SK-N-SH (cell line): ENCODE measurements at regions not wholly inside any gene's neighbourhood (a gene's known extent, or its start where the extent isn't known, plus 50 kb on each side); places are given as distances from the start of the nearest gene placed in this dataset.
A peak's percentile ranks its signal among the peaks of the same experiment; 100 is the strongest.

Experiments
- CTCF ChIA-PET: fragments of 300-600, 350-600 bp; formaldehyde crosslinking; extraction: SDS; loops from one replicate; lab custom pipeline; 2021; lab: Yijun Ruan, JAX
- POLR2A ChIA-PET: fragments of 350-600 bp; sonication (Branson Sonifier 250); formaldehyde crosslinking; extraction: SDS; loops from one replicate; lab custom pipeline; 2020; ENCODE audit warnings: antibody characterized with exemption, inconsistent platforms; lab: Yijun Ruan, JAX
- DNase-seq: peaks from one replicate; pipeline ENCODE4 v3.0.0; 2012
- H2AFZ ChIP-seq: fragments of 200-600 bp; sonication (generic); 2 replicates; pipeline ENCODE4 v1.8.1; 2016; ENCODE audit warnings: antibody characterized with exemption, mild to moderate bottlenecking, low read depth
- H3F3A ChIP-seq: fragments of 200-600 bp; sonication (generic); replicated peaks from 2 replicates; pipeline ENCODE3; 2016; ENCODE audit warnings: antibody characterized with exemption, mild to moderate bottlenecking; ENCODE audit not compliant: insufficient read depth
- H3K27ac ChIP-seq, 2 experiments: fragments of 200-500 bp in 1 of 2; fragments of 200-600 bp in 1 of 2; sonication (Bioruptor generic) in 1 of 2; sonication (generic), shearing (Covaris generic) in 1 of 2; 2 replicates each; pipeline versions ENCODE4 v1.5.1 to v1.6.1; 2014 to 2016; ENCODE audit warnings: low read depth in 2 of 2, inconsistent platforms in 1 of 2, low read length in 1 of 2, mild to moderate bottlenecking in 1 of 2, mixed read lengths in 1 of 2
- H3K27me3 ChIP-seq: fragments of 200-600 bp; sonication (generic), shearing (Covaris generic); 2 replicates; pipeline ENCODE4 v1.6.1; 2016; ENCODE audit warnings: mixed run types; ENCODE audit not compliant: insufficient read depth
- H3K36me3 ChIP-seq, 2 experiments: fragments of 200-500 bp in 1 of 2; fragments of 200-600 bp in 1 of 2; sonication (Bioruptor generic) in 1 of 2; sonication (generic) in 1 of 2; replicated peaks in 1 of 2; 2 replicates each; pipeline versions ENCODE3 to v1.5.1; 2014 to 2016; ENCODE audit warnings: low read length in 1 of 2, mild to moderate bottlenecking in 1 of 2; ENCODE audit not compliant: insufficient read depth in 2 of 2, control insufficient read depth in 1 of 2
- H3K4me1 ChIP-seq, 2 experiments: fragments of 200-500 bp in 1 of 2; fragments of 200-600 bp in 1 of 2; sonication (Bioruptor generic) in 1 of 2; sonication (generic), shearing (Covaris generic) in 1 of 2; 2 replicates each; pipeline versions ENCODE4 v1.5.1 to v1.6.1; 2014 to 2016; ENCODE audit warnings: low read depth in 1 of 2, low read length in 1 of 2, mixed run types in 1 of 2; ENCODE audit not compliant: insufficient read depth in 2 of 2, control insufficient read depth in 1 of 2
- H3K4me2 ChIP-seq: fragments of 200-600 bp; sonication (generic), shearing (Covaris generic); 2 replicates; pipeline ENCODE4 v1.6.1; 2017; ENCODE audit warnings: mixed run types
- H3K4me3 ChIP-seq, 2 experiments: fragments of 200-500 bp in 1 of 2; fragments of 200-600 bp in 1 of 2; sonication (Bioruptor generic) in 1 of 2; sonication (generic), shearing (Covaris generic) in 1 of 2; 2 replicates each; pipeline versions ENCODE4 v1.5.1 to v1.8.1; 2014 to 2016; ENCODE audit warnings: low read depth in 2 of 2, inconsistent platforms in 1 of 2, low read length in 1 of 2, mild to moderate bottlenecking in 1 of 2, mixed read lengths in 1 of 2, moderate library complexity in 1 of 2
- H3K79me2 ChIP-seq: fragments of 200-600 bp; sonication (generic); 2 replicates; pipeline ENCODE4 v1.8.1; 2017; ENCODE audit warnings: mild to moderate bottlenecking; ENCODE audit not compliant: insufficient read depth
- H3K9ac ChIP-seq: fragments of 200-600 bp; sonication (generic); 2 replicates; pipeline ENCODE4 v1.6.1; 2017; ENCODE audit warnings: mixed run types
- H3K9me2 ChIP-seq: fragments of 200-600 bp; sonication (generic); 2 replicates; pipeline ENCODE4 v1.6.1; 2017; ENCODE audit warnings: mixed run types
- H3K9me3 ChIP-seq: fragments of 200-600 bp; sonication (generic); 2 replicates; pipeline ENCODE4 v1.6.1; 2017; ENCODE audit warnings: mixed run types, mild to moderate bottlenecking, moderate library complexity
- H4K20me1 ChIP-seq: fragments of 200-600 bp; sonication (generic); 2 replicates; pipeline ENCODE4 v1.6.1; 2017; ENCODE audit warnings: mild to moderate bottlenecking, mixed run types; ENCODE audit not compliant: insufficient read depth
- EP300 ChIP-seq, 2 experiments: IDR thresholded peaks; 2 replicates each; pipeline versions ENCODE4 v1.4.0 to v1.6.1; 2012; ENCODE audit warnings: borderline replicate concordance in 1 of 2, low read depth in 1 of 2, low read length in 1 of 2
- FOSL2 ChIP-seq: IDR thresholded peaks from 2 replicates; pipeline ENCODE4 v1.4.0; 2012; ENCODE audit warnings: low read depth, mild to moderate bottlenecking, moderate library complexity, borderline replicate concordance
- GATA2 ChIP-seq: sonication (generic); formaldehyde crosslinking; IDR thresholded peaks from 2 replicates; pipeline ENCODE4 v1.5.0; 2020; ENCODE audit warnings: mild to moderate bottlenecking, missing genetic modification reagents
- JUND ChIP-seq: IDR thresholded peaks from 2 replicates; pipeline ENCODE4 v1.4.0; 2012
- NFIC ChIP-seq: IDR thresholded peaks from 2 replicates; pipeline ENCODE4 v1.4.0; 2012; ENCODE audit warnings: borderline replicate concordance
- RFX5 ChIP-seq: IDR thresholded peaks from 2 replicates; pipeline ENCODE4 v1.6.1; 2012; ENCODE audit warnings: mild to moderate bottlenecking, improper control_type of control experiment, low read length
- SMC3 ChIP-seq: IDR thresholded peaks from 2 replicates; pipeline ENCODE4 v1.6.1; 2012; ENCODE audit warnings: low read depth, low read length, improper control_type of control experiment
- TAF1 ChIP-seq: IDR thresholded peaks from 2 replicates; pipeline ENCODE4 v1.6.1; 2012; ENCODE audit warnings: low read depth, mild to moderate bottlenecking, low read length, moderate library complexity, borderline replicate concordance
- TCF12 ChIP-seq: IDR thresholded peaks from 2 replicates; pipeline ENCODE4 v1.4.0; 2012
- WGBS: methylation state at CpG from one replicate; pipeline ENCODE4 v1.1.6; 2017; ENCODE audit warnings: low lambda C conversion rate; 5-methylcytosine and 5-hydroxymethylcytosine counted together
- TF ChIP-seq, protein P1 (sequence below): IDR thresholded peaks from 2 replicates; pipeline ENCODE4; 2012
- TF ChIP-seq, protein P2 (sequence below): IDR thresholded peaks from 2 replicates; pipeline ENCODE4 v1.6.1; 2012; ENCODE audit warnings: mild to moderate bottlenecking, low read depth, low read length, moderate library complexity

DNA sequence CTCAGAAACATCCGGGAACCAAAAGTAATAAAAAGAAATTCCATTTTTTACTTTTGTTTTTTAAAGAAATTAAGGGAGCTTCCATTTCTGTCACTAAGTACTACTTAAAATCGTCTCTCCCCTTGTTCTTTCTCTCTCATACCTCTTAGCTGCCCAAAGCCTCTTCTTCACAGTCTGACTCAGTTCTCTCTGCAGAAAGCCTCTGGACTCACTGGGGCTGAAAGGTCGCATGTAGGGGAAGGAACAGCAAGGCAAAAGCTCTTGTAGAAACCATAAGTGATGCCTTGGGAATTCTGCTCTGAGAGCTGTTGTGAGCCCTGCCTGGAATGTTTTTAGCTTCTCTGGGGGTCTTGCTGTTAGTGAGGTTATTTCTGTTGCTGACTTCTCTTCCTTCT lies 100.8 kb upstream of the RANBP3L start:
- CTCF ChIA-PET = interaction anchor here (1.2 to 1.5 kb wide), 2 partner anchors 14 to 294 kb away, joined by 3 to 6 read pairs; no protein-coding TSS in a partner anchor

DNA sequence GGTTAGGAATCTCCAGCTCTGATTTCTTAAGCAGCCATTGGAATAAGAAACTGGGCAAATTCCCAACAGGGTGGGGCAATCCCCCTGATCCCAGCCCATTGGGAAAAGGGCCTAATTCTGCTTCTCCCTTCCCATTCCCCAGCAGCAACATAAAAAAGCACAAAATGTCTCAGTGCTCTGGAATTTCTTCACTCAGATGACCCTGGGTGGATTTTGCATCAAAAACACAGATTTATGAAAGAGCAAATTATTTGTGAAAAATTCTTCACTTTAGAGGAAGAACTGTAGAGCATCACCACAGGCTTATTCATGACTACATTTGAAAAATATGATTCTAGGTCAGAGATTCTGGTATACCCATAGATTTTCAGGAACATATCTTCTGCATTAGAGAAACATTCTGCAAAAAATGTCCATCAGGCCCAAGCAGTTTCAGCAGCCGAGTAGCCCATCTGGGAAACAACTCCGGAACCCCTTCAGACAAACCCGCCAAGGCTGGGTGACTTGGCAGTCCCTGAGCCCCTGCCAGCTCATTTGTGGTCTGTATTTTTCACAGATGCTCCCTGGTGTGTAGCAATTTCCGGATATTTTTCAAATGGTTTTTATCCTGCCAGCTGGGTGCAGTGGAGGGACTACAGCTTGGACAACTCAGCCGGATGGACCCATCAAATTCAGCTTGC lies 102.1 kb upstream of the RANBP3L start:
- CTCF ChIA-PET = interaction anchor here (0.8 to 1.7 kb wide), 3 partner anchors 9 to 292 kb away, joined by 3 to 5 read pairs (median 3); no protein-coding TSS in a partner anchor
- Histone ChIP-seq H3K4me3 (no peak overlapping the region), H3K27ac (peak overlapping the region in 1 of 2 experiments; percentile 54; a peak in 2 of 4 replicates), H3K9me3 (no peaks in the 10 kb centered on the region), H2AFZ (no peak overlapping the region), H3K4me1 (peaks cover 0 to 13% of the 10 kb centered on the region in 2 experiments; a peak in 1 of 4 replicates), H3F3A (peaks cover 10% of the 10 kb centered on the region), H3K4me2 (peak overlapping the region; percentile 0; the same call in 1 of the 2 replicates), H3K36me3 (no peaks in the 10 kb centered on the region), H3K79me2 (no peaks in the 10 kb centered on the region), H4K20me1 (no peaks in the 10 kb centered on the region), H3K9ac (no peak overlapping the region), H3K27me3 (peaks cover 7% of the 10 kb centered on the region; the same call in 1 of the 2 replicates), H3K9me2 (no peaks in the 10 kb centered on the region)
- DNase-seq = no peak
- TF ChIP-seq TCF12 (peak; percentile 63), SMC3 (no peak), FOSL2 (no peak), EP300 (IDR thresholded peaks at IDR 0.05; ENCODE audit: borderline replicate concordance in 1 of 2, low read depth in 1 of 2, low read length in 1 of 2) (peak in 1 of 2 experiments; percentile 19; a peak in 1 of 4 replicates), NFIC (peak; percentile 24; the same call in 1 of the 2 replicates), RFX5 (no peak)
- TF ChIP-seq, protein P1, sequence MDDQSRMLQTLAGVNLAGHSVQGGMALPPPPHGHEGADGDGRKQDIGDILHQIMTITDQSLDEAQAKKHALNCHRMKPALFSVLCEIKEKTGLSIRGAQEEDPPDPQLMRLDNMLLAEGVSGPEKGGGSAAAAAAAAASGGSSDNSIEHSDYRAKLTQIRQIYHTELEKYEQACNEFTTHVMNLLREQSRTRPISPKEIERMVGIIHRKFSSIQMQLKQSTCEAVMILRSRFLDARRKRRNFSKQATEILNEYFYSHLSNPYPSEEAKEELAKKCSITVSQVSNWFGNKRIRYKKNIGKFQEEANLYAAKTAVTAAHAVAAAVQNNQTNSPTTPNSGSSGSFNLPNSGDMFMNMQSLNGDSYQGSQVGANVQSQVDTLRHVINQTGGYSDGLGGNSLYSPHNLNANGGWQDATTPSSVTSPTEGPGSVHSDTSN = 0 out of 2 replicates have a peak, but pooled peaks have one; percentile 4
- WGBS = 34% methylated on average over 5 of the region's 5 CpGs
- POLR2A ChIA-PET = no interaction called here

More for the DNA sequence above, 100.8 kb upstream of the RANBP3L start:
- H3K4me2 ChIP-seq = no peak overlapping the region
- no peaks in the 10 kb centered on the region for H3K79me2 ChIP-seq
- no peak overlapping the region for H2AFZ ChIP-seq
- WGBS = 26% methylated on average over 3 of the region's 3 CpGs
- POLR2A ChIA-PET = no interaction called here
- H3K9ac ChIP-seq = no peak overlapping the region
- DNase-seq = no peak
- no peaks in the 10 kb centered on the region for H3K9me2 ChIP-seq
- no peak overlapping the region for H3K27ac ChIP-seq
- no peak overlapping the region for H3K4me3 ChIP-seq
- no peaks in the 10 kb centered on the region for H3K36me3 ChIP-seq
- no peaks in the 10 kb centered on the region for H4K20me1 ChIP-seq
- no peaks in the 10 kb centered on the region for H3K9me3 ChIP-seq
- TF ChIP-seq JUND (no peak), TCF12 (no peak), NFIC (no peak), EP300 (IDR thresholded peaks at IDR 0.05; ENCODE audit: borderline replicate concordance in 1 of 2, low read depth in 1 of 2, low read length in 1 of 2) (no peak), FOSL2 (no peak), TAF1 (no peak), GATA2 (CRISPR knock-in tag) (no peak)
- TF ChIP-seq, protein P2, sequence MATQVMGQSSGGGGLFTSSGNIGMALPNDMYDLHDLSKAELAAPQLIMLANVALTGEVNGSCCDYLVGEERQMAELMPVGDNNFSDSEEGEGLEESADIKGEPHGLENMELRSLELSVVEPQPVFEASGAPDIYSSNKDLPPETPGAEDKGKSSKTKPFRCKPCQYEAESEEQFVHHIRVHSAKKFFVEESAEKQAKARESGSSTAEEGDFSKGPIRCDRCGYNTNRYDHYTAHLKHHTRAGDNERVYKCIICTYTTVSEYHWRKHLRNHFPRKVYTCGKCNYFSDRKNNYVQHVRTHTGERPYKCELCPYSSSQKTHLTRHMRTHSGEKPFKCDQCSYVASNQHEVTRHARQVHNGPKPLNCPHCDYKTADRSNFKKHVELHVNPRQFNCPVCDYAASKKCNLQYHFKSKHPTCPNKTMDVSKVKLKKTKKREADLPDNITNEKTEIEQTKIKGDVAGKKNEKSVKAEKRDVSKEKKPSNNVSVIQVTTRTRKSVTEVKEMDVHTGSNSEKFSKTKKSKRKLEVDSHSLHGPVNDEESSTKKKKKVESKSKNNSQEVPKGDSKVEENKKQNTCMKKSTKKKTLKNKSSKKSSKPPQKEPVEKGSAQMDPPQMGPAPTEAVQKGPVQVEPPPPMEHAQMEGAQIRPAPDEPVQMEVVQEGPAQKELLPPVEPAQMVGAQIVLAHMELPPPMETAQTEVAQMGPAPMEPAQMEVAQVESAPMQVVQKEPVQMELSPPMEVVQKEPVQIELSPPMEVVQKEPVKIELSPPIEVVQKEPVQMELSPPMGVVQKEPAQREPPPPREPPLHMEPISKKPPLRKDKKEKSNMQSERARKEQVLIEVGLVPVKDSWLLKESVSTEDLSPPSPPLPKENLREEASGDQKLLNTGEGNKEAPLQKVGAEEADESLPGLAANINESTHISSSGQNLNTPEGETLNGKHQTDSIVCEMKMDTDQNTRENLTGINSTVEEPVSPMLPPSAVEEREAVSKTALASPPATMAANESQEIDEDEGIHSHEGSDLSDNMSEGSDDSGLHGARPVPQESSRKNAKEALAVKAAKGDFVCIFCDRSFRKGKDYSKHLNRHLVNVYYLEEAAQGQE = no peak
- H3K27me3 ChIP-seq = peaks cover 7% of the 10 kb centered on the region; the same call in 1 of the 2 replicates
- peaks cover 10% of the 10 kb centered on the region for H3F3A ChIP-seq
- H3K4me1 ChIP-seq = peaks cover 0 to 13% of the 10 kb centered on the region in 2 experiments; a peak in 1 of 4 replicates
